OCI-LY7 (cell line): ENCODE measurements at regions not wholly inside any gene's neighbourhood (a gene's known extent, or its start where the extent isn't known, plus 50 kb on each side); places are given as distances from the start of the nearest gene placed in this dataset.

ENCODE experiments used
- BruUV-seq: library from RNA; stranded (reverse); fragments of 400-500 nt; replicated peaks from 2 replicates; lab custom pipeline; 2021; lab: Mats Ljungman, UMichigan
- CTCF ChIA-PET: fragments of 300-600 bp; sonication (Branson Sonifier 250); formaldehyde crosslinking; loops from one replicate; lab custom pipeline; 2022; ENCODE audit warnings: antibody characterized with exemption; ENCODE audit not compliant: unreplicated experiment; lab: Charles Lee
- POLR2A ChIA-PET: fragments of 300-600 bp; sonication (Branson Sonifier 250); formaldehyde crosslinking; loops from one replicate; lab custom pipeline; 2022; ENCODE audit warnings: antibody characterized with exemption; lab: Charles Lee
- DNase-seq: peaks from one replicate; pipeline ENCODE4 v3.0.0-alpha.2; 2015; ENCODE audit warnings: low spot score
- H2AFZ ChIP-seq: fragments of 200-600 bp; sonication (generic), shearing (Covaris generic); 2 replicates; pipeline ENCODE4 v1.6.1; 2014; ENCODE audit warnings: mild to moderate bottlenecking, antibody characterized with exemption, low read length, moderate library complexity
- H3K27ac ChIP-seq: fragments of 200-600 bp; sonication (generic); 2 replicates; pipeline ENCODE4 v1.5.1; 2014; ENCODE audit warnings: mixed run types, low read depth, mild to moderate bottlenecking, moderate library complexity, low read length, inconsistent platforms; ENCODE audit not compliant: poor library complexity, severe bottlenecking
- H3K36me3 ChIP-seq: fragments of 200-600 bp; sonication (generic); 2 replicates; pipeline ENCODE4 v1.6.1; 2014; ENCODE audit warnings: mild to moderate bottlenecking, antibody characterized with exemption, low read length, moderate library complexity, mixed read lengths; ENCODE audit not compliant: insufficient read depth
- H3K4me1 ChIP-seq: fragments of 200-600 bp; sonication (generic); 2 replicates; pipeline ENCODE4 v1.5.1; 2014; ENCODE audit warnings: mild to moderate bottlenecking, low read length; ENCODE audit not compliant: insufficient read depth, poor library complexity, severe bottlenecking
- H3K4me2 ChIP-seq: fragments of 200-600 bp; sonication (generic); 2 replicates; pipeline ENCODE4 v1.6.1; 2014; ENCODE audit warnings: mild to moderate bottlenecking, low read length
- H3K4me3 ChIP-seq: fragments of 200-600 bp; sonication (generic); 2 replicates; pipeline ENCODE4 v1.5.1; 2014; ENCODE audit warnings: mild to moderate bottlenecking, low read depth, low read length; ENCODE audit not compliant: poor library complexity, severe bottlenecking
- H3K79me2 ChIP-seq: fragments of 200-600 bp; sonication (generic); 2 replicates; pipeline ENCODE4 v1.6.1; 2016; ENCODE audit warnings: low read depth, mild to moderate bottlenecking, low read length, moderate library complexity, mixed read lengths; ENCODE audit not compliant: insufficient read depth
- H3K9me2 ChIP-seq: fragments of 200-600 bp; sonication (generic); 2 replicates; pipeline ENCODE4 v1.6.1; 2016; ENCODE audit warnings: mild to moderate bottlenecking, low read length, mixed read lengths; ENCODE audit not compliant: insufficient read depth
- H3K9me3 ChIP-seq: fragments of 200-600 bp; sonication (generic); 2 replicates; pipeline ENCODE4 v1.6.1; 2014; ENCODE audit warnings: mild to moderate bottlenecking, mixed run types, low read length, mixed read lengths
- H4K20me1 ChIP-seq: fragments of 200-600 bp; sonication (generic); 2 replicates; pipeline ENCODE4 v1.6.1; 2014; ENCODE audit warnings: mild to moderate bottlenecking, antibody characterized with exemption, low read length, moderate library complexity, mixed read lengths; ENCODE audit not compliant: insufficient read depth
- EZH2phosphoT487 ChIP-seq: fragments of 200-600 bp; sonication (generic); IDR thresholded peaks from 2 replicates; pipeline ENCODE4 v1.6.1; 2018; ENCODE audit warnings: low read depth, borderline replicate concordance, mild to moderate bottlenecking, mixed run types, antibody characterized with exemption, low read length, moderate library complexity, mixed read lengths
- intact Hi-C: fragments of 100-400 bp; cut with micrococcal nuclease; formaldehyde crosslinking; loops from one replicate; pipeline ENCODE4 v1.10.0; 2022; ENCODE audit not compliant: unreplicated experiment
- TF ChIP-seq, protein P1 (sequence below): fragments of 200-600 bp; sonication (generic); conservative IDR thresholded peaks from 2 replicates; pipeline ENCODE4 v1.5.1; 2014; ENCODE audit warnings: mild to moderate bottlenecking, antibody characterized with exemption, low read length, moderate library complexity, mixed read lengths

DNA sequence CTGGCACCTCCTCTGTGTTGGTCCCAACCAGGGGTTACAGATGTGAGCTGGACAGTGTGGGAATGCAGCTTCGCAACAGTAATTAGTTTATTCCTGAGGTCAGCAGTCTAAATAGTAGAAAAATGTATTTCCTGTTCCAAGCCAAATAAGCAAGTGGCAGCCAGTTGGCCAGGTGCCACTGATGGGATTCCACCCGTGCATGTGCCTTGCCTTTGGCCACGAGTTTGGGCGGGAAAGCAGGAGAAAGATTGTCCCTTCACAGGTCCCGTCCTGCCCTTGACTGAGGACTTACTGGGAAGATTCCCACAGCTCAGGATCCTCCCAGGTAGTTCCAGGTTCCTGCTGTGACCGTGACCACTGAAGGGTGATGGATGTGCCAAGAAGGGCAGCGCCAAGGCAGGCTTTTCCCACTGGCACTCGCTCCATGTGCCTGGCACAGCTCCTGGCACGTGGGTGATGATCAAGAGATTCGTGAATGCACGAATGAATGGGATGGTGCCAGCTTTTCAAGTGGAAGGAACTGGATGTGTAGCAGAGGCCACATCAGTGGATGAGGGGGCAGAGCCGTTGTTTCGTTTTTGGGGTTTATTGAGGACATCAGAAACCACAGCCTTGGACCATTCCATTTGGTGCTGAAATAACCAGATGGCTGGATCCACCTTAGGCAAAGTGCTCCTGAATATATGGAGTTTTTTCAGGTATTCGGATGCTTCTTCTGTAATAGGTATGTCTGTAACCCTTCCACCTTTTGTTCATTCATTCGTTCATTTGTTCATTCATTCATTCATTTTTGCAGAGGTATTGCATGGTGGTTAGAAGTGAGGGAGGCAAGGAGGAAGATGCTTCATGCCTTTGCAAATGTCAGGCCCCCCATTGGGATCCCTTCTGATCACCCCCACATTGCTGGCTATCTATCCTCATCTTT is 62.4 kb upstream of the WNT4 start:
- no peak overlapping the region for H3K4me2 ChIP-seq
- H3K9me2 ChIP-seq, result no peaks in the 10 kb centered on the region
- no peak for DNase-seq
- H4K20me1 ChIP-seq, result no peaks in the 10 kb centered on the region
- H3K36me3 ChIP-seq, result no peaks in the 10 kb centered on the region
- ChIA-PET POLR2A (no interaction called here), CTCF (no interaction called here)
- no peak overlapping the region for H2AFZ ChIP-seq
- no peak overlapping the region for H3K27ac ChIP-seq
- no peaks in the 10 kb centered on the region for H3K4me1 ChIP-seq
- no peaks in the 10 kb centered on the region for H3K9me3 ChIP-seq
- intact Hi-C loops, result no loop called here
- TF ChIP-seq EZH2phosphoT487, result no peak
- TF ChIP-seq, protein P1, sequence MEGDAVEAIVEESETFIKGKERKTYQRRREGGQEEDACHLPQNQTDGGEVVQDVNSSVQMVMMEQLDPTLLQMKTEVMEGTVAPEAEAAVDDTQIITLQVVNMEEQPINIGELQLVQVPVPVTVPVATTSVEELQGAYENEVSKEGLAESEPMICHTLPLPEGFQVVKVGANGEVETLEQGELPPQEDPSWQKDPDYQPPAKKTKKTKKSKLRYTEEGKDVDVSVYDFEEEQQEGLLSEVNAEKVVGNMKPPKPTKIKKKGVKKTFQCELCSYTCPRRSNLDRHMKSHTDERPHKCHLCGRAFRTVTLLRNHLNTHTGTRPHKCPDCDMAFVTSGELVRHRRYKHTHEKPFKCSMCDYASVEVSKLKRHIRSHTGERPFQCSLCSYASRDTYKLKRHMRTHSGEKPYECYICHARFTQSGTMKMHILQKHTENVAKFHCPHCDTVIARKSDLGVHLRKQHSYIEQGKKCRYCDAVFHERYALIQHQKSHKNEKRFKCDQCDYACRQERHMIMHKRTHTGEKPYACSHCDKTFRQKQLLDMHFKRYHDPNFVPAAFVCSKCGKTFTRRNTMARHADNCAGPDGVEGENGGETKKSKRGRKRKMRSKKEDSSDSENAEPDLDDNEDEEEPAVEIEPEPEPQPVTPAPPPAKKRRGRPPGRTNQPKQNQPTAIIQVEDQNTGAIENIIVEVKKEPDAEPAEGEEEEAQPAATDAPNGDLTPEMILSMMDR, result no peak
- H3K79me2 ChIP-seq, result no peaks in the 10 kb centered on the region
- no peak overlapping the region for H3K4me3 ChIP-seq
- no TSS peak for BruUV-seq

DNA sequence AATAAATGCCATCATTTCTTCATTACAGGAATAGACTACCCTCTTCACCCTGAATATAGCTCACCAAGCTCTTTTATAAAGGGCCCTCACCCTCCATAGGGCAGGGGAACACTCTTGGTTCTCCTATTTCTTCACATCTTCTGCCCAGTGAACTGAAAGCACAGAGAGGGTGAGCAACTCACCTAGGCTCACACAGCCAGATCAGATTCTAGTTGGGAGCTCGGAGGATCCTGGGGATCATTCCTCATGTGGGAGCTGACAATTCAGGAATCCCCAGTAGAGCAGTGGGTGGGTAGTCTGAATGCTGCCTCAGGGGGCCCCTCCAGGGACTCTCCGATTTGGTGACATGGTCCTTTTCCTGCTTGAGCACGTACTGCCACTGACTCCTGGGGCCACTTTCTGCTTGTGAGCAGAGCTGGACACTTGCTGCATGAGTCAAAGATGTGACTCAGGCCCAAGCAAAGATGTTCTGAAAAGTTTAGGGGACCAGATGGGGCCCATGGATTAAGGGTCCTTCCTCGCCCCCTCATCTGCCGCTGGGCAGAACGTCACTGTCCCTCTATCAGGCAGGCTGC is 63.7 kb upstream of the WNT4 start:
- no peaks in the 10 kb centered on the region for H3K4me1 ChIP-seq
- H3K9me2 ChIP-seq, result no peaks in the 10 kb centered on the region
- intact Hi-C loops, result no loop called here
- TF ChIP-seq, protein P1, result no peak
- TF ChIP-seq EZH2phosphoT487, result no peak
- no peaks in the 10 kb centered on the region for H3K9me3 ChIP-seq
- no peak for DNase-seq
- H2AFZ ChIP-seq, result no peak overlapping the region
- POLR2A ChIA-PET, result no interaction called here
- H3K79me2 ChIP-seq, result no peaks in the 10 kb centered on the region
- no peak overlapping the region for H3K4me3 ChIP-seq
- H3K36me3 ChIP-seq, result no peaks in the 10 kb centered on the region
- no peak overlapping the region for H3K27ac ChIP-seq
- no TSS peak for BruUV-seq
- H4K20me1 ChIP-seq, result no peaks in the 10 kb centered on the region
- no peak overlapping the region for H3K4me2 ChIP-seq
- CTCF ChIA-PET, result no interaction called here
